GM12892 (cell line): ENCODE measurements at regions not wholly inside any gene's neighbourhood (a gene's known extent, or its start where the extent isn't known, plus 50 kb on each side); places are given as distances from the start of the nearest gene placed in this dataset.

ENCODE experiments used
- DNase-seq: peaks from one replicate; pipeline ENCODE4 v3.0.0; 2011; ENCODE audit not compliant: insufficient read length
- FAIRE-seq: peaks from 2 replicates; lab custom pipeline; 2011; peaks lifted over from hg19 to GRCh38; lab: Jason Lieb, UNC
- POLR2A ChIP-seq: IDR thresholded peaks from 2 replicates; pipeline ENCODE4 v1.6.1; 2011; ENCODE audit warnings: low read depth, low read length, control low read depth
- POLR2AphosphoS5 ChIP-seq: IDR thresholded peaks from 2 replicates; pipeline ENCODE4 v1.6.1; 2011; ENCODE audit warnings: low read depth, low read length, control low read depth
- TAF1 ChIP-seq: IDR thresholded peaks from 2 replicates; pipeline ENCODE4 v1.6.1; 2011; ENCODE audit warnings: low read depth, mild to moderate bottlenecking, control low read depth, low read length, borderline replicate concordance

DNA sequence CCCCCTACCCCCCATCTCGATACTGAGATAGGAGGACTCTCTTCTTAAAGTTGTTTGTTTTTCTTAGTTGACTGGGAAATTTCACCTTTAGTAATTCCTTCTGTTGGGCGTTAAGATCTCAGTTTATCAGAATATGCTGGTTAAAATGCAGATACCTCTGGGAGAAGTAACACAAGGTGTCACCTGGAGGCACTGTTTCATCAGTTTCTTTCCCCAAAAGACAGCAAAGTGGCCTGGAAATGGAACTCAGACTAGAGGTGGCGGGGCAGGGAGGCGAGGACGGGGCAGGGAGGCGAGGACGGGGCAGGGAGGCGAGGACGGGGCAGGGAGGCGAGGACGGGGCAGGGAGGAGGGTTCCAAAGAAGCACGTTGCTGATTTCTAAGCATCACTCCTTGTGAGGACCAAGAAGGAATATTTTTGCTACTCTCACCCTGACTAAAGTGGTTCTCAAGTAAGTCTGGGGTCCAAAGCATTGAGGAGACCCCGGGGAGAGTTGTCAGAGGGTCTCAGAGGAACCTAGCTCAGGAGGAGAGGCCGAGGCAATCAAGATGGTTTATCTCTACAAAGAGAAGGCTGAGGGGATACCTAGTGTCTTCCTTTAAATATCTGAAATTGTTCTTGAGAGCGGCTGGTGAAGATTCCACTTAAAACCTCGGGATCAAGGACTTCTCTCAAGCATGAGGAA is 147.0 kb upstream of the B3GAT1 start:
- no peak for TF ChIP-seq POLR2AphosphoS5
- no peak for TF ChIP-seq TAF1
- no peak for TF ChIP-seq POLR2A
- DNase-seq: no peak
- no peak for FAIRE-seq

DNA sequence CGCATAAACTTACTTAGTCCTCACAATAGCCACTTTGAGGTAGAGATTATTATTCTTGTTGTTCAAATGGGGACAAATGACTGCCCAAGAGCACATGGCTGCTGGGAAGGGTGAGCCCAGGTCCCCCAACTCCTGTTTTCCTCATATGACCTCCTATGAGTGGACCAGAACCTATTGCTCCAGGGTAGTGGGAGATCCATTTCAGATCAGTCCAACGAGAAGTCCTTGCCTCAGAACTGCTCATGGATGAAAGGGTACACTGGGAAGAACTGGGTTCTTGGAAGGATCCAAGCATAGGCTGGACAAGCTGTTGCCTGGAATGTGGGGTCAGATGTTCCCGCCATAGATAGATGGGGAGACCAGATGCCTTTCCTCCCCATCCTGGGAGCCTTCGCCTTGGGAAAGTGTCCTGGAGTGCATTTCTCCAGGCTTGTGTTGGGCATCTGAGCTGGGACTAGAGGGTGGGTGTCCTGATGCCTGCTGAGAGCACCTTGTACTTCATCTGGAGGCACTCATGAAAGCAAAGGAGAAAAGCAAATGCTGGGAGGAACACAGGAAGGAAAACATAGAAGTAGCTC is 146.3 kb upstream of the B3GAT1 start:
- DNase-seq (no peak), FAIRE-seq (no peak)
- TF ChIP-seq TAF1 (no peak), POLR2A (no peak), POLR2AphosphoS5 (no peak)

DNA sequence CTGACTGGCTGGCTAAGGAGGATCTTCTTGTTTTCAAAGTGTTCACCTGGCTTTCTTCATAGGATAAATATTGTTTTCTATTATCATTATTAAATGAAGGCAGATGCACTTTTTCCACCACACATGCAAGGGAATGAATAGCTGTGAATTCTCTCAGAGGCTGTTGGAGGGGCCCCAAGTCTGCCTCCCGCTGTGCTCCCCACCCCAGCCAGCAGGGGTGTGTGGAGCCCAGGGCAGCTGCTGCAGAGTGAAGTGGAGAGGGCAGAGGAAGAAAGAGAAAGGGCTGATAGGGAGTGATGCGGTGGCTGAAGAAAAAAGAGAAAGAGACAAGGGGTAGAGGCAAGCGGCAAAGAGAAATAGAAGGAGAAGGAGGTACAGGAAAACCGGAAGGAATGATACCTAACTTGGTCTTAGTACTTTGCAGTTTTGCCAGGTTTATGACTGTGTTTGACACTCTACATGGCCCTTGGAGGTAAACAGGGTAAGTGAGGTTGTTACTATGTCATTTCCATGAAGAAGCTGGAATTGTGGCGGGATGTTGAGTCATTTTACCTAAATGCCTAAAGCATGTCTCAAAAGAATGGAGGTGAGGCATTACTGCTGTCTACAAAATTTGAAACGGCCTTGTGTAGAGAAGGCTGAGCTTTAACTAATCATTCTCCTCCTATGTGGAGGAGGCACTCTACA is 145.7 kb upstream of the B3GAT1 start:
- no peak for TF ChIP-seq POLR2A
- no peak for TF ChIP-seq POLR2AphosphoS5
- no peak for TF ChIP-seq TAF1
- DNase-seq: no peak
- no peak for FAIRE-seq

DNA sequence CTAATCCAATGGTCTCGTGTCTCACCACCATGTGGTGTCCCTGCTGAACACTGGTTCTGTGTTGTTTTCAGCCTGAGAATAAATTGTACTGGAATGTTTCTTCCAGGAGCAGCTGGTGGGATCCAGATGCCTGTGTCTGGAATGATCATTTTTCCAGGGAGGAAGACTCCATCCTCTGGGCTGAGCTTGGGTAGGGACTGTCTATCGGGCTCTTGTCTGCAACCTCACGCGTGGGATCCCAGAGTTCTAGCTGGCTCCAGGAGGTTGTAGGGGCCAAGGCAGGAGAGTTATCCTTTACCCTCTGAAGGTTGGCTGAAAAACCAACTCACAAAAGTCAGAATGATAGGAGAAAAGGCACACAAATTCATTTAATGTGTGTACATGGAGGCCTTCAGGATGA is 144.1 kb upstream of the B3GAT1 start:
- DNase-seq (no peak), FAIRE-seq (no peak)
- TF ChIP-seq POLR2A (no peak), TAF1 (no peak), POLR2AphosphoS5 (no peak)

DNA sequence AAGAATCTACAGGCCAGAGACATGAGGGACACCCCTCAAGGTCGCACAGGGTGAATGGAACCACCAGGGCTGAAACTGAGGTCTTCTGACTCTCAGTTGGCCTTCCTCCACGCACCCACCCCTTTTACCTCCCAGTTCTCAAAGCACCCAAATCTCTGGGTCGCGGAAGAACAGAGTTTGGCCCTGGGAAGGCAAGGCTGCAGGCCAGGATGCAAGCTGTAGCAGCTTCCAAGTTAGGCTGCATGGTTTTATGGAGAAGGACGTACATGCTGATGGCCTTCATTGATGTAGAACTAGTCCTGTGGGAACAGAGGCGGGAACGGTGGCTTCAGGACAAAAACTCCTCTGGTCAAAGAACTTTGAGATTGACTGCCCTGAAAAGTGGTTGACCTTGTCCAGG is 143.5 kb upstream of the B3GAT1 start:
- no peak for TF ChIP-seq TAF1
- no peak for TF ChIP-seq POLR2A
- no peak for TF ChIP-seq POLR2AphosphoS5
- FAIRE-seq: no peak
- no peak for DNase-seq

DNA sequence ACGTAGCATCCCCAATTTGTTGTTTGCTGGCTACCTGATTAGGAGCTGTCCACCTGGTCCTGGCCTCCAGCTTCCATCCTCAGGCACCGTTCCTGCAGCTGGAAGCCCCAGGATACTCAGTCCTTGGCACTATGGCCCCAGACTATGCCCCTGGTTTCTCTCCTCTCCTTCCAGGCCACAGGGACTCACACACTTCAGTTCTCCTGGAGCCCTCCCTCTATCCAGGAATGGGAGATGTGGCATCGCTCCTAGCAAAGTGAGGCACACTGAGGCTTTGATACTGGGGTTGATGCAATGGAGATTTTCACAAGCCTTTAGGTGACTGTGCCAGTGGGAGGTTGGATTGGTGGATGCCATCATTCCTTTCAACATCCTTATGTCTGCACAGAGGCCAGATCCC is 142.8 kb upstream of the B3GAT1 start:
- no peak for FAIRE-seq

DNA sequence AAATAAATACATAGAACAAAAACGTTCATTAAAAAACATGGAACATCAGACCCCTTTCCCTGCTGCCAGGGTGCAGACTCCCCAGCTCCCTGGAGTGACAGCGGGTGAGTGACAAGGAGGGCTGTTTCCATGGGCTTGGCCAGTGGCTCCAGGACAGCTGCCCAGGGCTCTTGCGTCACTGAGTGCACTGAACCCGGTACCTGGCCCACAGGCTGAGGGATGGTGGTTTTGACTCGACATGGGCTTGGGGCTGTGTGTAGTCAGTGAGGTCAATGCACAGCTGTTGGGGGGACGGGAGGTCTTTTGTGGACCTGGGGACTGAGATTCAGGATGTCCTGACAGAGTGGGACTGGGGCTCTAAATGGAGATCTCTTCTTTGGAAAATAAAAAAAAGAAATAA is 142.1 kb upstream of the B3GAT1 start:
- no peak for DNase-seq

More for the DNA sequence above, 142.8 kb upstream of the B3GAT1 start:
- no peak for TF ChIP-seq TAF1
- TF ChIP-seq POLR2A: no peak
- TF ChIP-seq POLR2AphosphoS5: no peak
- no peak for DNase-seq

DNA sequence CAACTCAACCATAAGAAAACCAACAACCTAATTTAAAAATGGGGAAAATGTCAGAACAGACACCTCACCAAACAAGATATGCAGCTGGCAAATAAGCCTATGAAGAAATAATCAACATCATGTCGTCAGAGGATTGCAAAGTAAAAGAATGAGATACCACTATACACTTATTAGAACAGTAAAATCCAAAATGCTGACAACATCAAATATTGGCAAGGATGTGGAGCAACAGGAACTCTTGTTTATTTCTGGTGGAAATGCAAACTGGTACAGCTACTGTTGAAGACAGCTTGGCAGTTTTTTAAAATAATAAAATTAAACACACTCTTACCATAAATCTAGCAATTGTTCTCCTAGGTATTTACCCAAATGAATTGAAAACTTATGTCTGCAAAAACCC is 140.7 kb upstream of the B3GAT1 start:
- TF ChIP-seq POLR2AphosphoS5 (no peak), TAF1 (no peak), POLR2A (no peak)
- DNase-seq (no peak), FAIRE-seq (no peak)

More for the DNA sequence above, 142.1 kb upstream of the B3GAT1 start:
- TF ChIP-seq POLR2AphosphoS5 (no peak), TAF1 (no peak), POLR2A (no peak)
- no peak for FAIRE-seq

DNA sequence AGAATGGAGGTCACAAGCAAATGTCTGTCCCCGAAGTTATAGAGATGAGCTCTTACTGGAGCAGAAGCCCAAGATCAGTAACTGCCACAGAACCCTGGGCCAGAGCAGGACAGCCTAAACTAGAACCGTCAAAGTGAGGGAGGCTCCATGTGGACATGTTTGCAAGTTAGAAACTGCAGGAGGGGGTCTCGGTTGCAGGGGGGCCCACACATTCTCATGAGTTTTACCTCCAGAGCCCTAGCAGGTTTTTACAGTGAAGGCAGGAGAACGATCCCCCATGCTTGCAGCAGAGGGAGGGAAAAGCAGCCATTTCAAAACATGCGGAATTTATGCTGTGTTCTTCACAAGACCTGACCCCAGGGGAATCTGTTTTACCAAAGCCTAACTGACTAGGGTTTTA is 133.5 kb upstream of the B3GAT1 start:
- DNase-seq (no peak), FAIRE-seq (no peak)
- TF ChIP-seq POLR2A (no peak), POLR2AphosphoS5 (no peak), TAF1 (no peak)

DNA sequence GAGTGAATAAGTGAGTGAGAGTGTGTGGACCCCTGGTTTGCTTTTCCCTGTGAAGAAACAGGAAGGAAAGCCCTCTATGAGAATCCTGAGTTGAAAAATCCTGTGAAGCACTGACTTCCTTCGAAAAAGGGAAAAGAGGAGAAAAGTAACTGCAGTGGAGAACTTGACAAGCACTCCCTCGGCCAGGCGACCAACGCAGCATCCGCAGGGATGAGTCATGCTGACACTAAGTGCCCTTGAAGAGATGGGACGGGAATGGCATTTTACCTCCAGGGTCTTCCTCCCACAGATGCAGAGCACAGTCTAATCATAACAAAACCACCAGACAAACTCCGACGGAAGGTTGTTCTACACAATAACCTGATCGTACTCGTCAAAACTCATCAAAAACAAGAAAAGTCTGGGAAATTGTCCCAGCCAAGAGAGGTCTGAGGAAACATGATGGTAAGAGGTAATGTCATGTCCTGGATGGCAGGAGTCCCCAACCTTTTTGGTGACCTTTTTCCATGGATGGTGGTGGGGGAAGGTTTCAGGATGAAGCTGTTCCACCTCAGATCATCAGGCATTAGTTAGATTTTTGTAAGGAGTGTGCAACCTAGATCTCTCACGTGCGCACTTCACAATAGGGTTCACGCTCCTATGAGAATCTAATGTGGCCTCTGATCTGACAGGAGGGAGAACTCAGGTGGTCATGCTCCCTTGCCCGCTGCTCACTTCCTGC is 132.2 kb upstream of the B3GAT1 start:
- no peak for FAIRE-seq
- no peak for TF ChIP-seq POLR2A
- TF ChIP-seq TAF1: no peak
- no peak for TF ChIP-seq POLR2AphosphoS5
- DNase-seq: no peak

DNA sequence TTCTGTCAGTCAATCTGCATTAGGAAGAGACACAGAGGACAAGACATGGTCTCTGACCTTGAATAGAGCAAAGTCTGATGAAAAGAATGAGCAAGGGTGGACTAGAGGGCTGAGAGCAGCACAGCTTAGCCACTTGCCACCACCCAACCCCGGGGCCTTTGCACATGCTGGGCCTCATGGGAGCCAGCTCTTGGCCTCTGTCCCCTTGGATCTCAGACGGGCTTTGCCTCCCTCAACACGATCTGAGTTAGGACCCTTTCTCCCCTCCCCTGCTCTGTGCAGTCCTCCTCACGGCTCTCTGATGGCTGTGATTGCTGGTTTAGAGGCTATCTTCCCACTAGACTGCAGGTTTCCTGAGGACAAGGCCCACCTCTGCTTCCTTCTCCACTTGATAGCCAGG is 131.6 kb upstream of the B3GAT1 start:
- FAIRE-seq (no peak), DNase-seq (no peak)
- no peak for TF ChIP-seq TAF1
- no peak for TF ChIP-seq POLR2AphosphoS5
- TF ChIP-seq POLR2A: no peak

DNA sequence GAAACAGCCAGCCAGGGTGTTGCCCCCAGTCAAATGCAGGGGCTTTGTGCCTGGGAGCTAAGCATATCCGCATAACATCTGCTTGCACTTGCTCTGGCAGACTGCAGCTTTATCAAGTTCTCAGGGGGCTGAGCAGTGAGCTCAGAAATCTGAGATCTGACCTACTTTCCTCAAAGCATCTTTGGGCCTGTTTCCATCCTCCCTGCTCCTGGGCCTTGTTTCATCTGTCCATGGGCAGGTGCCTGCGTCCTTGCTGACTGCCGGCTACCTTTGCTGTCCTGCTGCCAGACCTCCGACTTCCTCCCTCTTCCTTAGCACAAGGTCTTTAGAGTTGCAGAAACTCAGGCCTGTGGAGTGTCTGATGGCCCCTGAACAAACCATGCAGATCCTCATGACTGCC is 131.2 kb upstream of the B3GAT1 start:
- TF ChIP-seq TAF1 (no peak), POLR2AphosphoS5 (no peak), POLR2A (no peak)
- FAIRE-seq (no peak), DNase-seq (no peak)

DNA sequence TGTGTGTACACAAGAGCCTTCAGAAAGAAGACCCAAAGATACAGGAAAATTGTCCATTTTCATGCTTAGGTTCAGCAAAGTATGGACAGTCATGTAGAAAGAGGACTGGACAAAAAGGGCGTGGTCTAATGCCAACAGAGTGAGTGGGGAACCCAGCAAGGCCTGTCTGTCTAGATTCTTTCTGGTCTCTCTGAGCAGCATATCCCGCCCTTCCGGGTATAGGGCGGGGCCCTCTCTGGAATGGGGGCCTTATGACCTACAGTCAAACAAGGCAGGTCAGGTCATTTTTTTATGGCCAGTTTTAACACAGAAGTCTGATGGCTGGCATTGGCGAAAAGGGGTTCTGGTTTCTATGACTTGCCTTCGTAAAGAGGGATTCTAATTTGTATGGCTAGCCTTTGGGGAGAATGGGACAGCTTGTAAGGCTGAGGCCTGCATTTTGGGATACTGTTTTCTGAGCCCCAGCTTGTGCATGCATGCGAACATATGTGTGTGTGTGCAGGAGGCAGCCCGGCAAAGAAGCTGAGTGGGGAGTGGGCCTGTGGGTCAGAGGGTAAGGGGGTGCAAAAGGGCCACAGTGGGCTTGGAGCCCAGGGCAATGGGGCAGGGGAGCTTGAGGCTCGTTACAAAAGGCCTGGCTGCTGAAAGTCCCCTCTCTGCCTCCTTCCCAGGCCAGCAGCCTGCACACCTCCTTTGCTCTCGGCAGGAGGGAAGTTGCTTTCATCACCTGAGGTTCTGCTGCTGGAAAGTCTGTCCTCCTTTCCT is 130.5 kb upstream of the B3GAT1 start:
- no peak for TF ChIP-seq POLR2AphosphoS5
- no peak for TF ChIP-seq TAF1
- no peak for TF ChIP-seq POLR2A
- DNase-seq (no peak), FAIRE-seq (no peak)
